ENCODE measurements at regions not wholly inside any gene's neighbourhood (a gene's known extent, or its start where the extent isn't known, plus 50 kb on each side); places are given as distances from the start of the nearest gene placed in this dataset.

DNA sequence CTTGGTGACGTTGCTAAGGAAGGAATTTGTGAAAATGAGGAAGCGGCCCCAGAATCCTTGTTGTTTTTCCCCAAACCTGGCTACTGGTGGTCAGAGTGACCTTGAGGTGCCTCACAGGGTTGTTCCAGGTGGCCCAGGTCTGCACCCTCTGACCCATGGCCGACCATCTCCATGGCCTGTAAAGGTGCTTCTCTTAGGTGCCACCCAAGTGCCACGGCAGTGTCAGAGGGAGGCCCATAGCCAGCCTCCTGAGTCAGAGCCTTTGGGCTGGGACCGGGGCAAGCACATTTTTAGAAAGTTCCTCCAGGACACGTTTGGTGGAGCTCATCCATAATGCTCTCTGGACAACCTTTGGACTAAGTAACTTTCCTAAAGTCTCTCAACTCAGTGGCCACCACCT, 83.9 kb upstream of the IRS2 start:
- no peak overlapping the region for H3K27ac ChIP-seq (ENCODE audit: low read depth, low read length, poor library complexity, severe bottlenecking)
- TF ChIP-seq, protein P1, sequence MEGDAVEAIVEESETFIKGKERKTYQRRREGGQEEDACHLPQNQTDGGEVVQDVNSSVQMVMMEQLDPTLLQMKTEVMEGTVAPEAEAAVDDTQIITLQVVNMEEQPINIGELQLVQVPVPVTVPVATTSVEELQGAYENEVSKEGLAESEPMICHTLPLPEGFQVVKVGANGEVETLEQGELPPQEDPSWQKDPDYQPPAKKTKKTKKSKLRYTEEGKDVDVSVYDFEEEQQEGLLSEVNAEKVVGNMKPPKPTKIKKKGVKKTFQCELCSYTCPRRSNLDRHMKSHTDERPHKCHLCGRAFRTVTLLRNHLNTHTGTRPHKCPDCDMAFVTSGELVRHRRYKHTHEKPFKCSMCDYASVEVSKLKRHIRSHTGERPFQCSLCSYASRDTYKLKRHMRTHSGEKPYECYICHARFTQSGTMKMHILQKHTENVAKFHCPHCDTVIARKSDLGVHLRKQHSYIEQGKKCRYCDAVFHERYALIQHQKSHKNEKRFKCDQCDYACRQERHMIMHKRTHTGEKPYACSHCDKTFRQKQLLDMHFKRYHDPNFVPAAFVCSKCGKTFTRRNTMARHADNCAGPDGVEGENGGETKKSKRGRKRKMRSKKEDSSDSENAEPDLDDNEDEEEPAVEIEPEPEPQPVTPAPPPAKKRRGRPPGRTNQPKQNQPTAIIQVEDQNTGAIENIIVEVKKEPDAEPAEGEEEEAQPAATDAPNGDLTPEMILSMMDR (conservative IDR thresholded peaks at IDR 0.05; ENCODE audit: low read length) = no peak
- no peak for TF ChIP-seq EZH2phosphoT487 (IDR thresholded peaks at IDR 0.05; ENCODE audit: borderline replicate concordance, low read depth, low read length)
- BruUV-seq (replicated peaks) = no TSS peak
- intact Hi-C loops (cut with micrococcal nuclease; ENCODE audit: unreplicated experiment) = no loop called here
- ChIA-PET CTCF (ENCODE audit: unreplicated experiment) (no interaction called here), POLR2A (interaction anchor here (1.1 kb wide), 1 partner anchor 9 kb away, joined by 3 read pairs; no protein-coding TSS in a partner anchor)
- no peaks in the 10 kb centered on the region for H3K9me2 ChIP-seq (ENCODE audit: insufficient read depth, low read length)
- H3K4me3 ChIP-seq (ENCODE audit: low read depth, low read length, poor library complexity, severe bottlenecking) = no peak overlapping the region
- no peak for DNase-seq (ENCODE audit: low spot score)
- H3K9me3 ChIP-seq (ENCODE audit: low read length) = no peaks in the 10 kb centered on the region
- no peaks in the 10 kb centered on the region for H3K79me2 ChIP-seq (ENCODE audit: insufficient read depth, low read depth, low read length)
- no peaks in the 10 kb centered on the region for H3K4me1 ChIP-seq (ENCODE audit: insufficient read depth, low read length, poor library complexity, severe bottlenecking)
- H3K4me2 ChIP-seq (ENCODE audit: low read length) = no peak overlapping the region
- no peak overlapping the region for H2AFZ ChIP-seq (ENCODE audit: low read length)
- no peaks in the 10 kb centered on the region for H3K36me3 ChIP-seq (ENCODE audit: insufficient read depth, low read length)
- no peaks in the 10 kb centered on the region for H4K20me1 ChIP-seq (ENCODE audit: insufficient read depth, low read length)

DNA sequence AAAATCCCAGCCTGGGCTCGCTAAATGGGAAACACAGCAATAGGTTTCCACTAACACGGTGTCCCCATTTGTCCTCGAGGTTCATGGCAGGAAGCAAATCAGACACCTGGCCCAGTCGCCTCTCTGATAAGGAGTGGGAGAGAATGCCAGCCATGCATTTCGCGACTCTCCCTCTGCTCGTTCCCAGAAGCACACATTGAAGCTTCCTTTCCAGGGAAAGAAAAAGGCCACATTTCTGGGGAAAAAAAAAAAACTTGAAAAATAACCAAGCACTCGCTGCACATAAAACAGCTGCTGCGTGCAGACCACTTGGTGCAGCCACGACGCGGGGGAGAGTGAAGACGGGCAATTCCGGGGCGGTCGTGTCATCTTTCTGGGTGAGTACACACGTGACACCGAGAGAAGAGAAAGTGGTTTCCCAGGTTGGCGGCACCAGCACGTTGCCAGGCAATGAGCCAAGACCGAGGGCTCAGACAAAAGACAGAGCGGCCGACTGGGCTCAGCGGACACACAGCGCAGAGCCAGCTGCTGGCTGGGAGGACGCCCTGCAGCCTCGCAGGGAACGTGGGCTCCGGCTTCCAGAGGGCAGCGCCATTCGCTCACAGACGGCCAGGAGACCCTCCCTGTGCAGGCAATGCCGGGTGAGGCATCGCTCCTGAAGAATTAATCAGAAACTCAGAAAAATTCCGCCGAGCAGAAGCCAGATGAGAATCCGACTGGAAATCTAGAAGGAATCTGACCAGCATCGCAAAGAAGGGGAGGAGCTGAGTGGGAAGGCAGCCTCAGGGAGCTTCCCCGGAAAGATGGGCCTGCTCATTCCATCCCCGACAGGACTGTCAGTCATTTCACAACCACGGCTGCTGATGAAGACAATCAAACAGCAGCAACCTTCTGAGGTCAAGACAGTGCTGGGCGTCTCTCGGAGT, 83.2 kb upstream of the IRS2 start:
- BruUV-seq (replicated peaks) = no TSS peak
- H4K20me1 ChIP-seq (ENCODE audit: insufficient read depth, low read length) = no peaks in the 10 kb centered on the region
- TF ChIP-seq EZH2phosphoT487 (IDR thresholded peaks at IDR 0.05; ENCODE audit: borderline replicate concordance, low read depth, low read length) = no peak
- TF ChIP-seq, protein P1 (conservative IDR thresholded peaks at IDR 0.05; ENCODE audit: low read length) = no peak
- H3K4me3 ChIP-seq (ENCODE audit: low read depth, low read length, poor library complexity, severe bottlenecking) = no peak overlapping the region
- no peaks in the 10 kb centered on the region for H3K9me3 ChIP-seq (ENCODE audit: low read length)
- H3K9me2 ChIP-seq (ENCODE audit: insufficient read depth, low read length) = no peaks in the 10 kb centered on the region
- no peaks in the 10 kb centered on the region for H3K36me3 ChIP-seq (ENCODE audit: insufficient read depth, low read length)
- no peak overlapping the region for H3K4me2 ChIP-seq (ENCODE audit: low read length)
- POLR2A ChIA-PET = interaction anchor here (1.1 kb wide), 1 partner anchor 9 kb away, joined by 3 read pairs; no protein-coding TSS in a partner anchor
- CTCF ChIA-PET (ENCODE audit: unreplicated experiment) = no interaction called here
- H2AFZ ChIP-seq (ENCODE audit: low read length) = no peak overlapping the region
- intact Hi-C loops (cut with micrococcal nuclease; ENCODE audit: unreplicated experiment) = no loop called here
- DNase-seq (ENCODE audit: low spot score) = no peak
- no peaks in the 10 kb centered on the region for H3K4me1 ChIP-seq (ENCODE audit: insufficient read depth, low read length, poor library complexity, severe bottlenecking)
- H3K27ac ChIP-seq (ENCODE audit: low read depth, low read length, poor library complexity, severe bottlenecking) = no peak overlapping the region
- H3K79me2 ChIP-seq (ENCODE audit: insufficient read depth, low read depth, low read length) = no peaks in the 10 kb centered on the region
